LNCaP clone FGC (cell line): ENCODE measurements at regions not wholly inside any gene's neighbourhood (a gene's known extent, or its start where the extent isn't known, plus 50 kb on each side); places are given as distances from the start of the nearest gene placed in this dataset.

ENCODE experiments used
- DNase-seq: peaks from one replicate; pipeline ENCODE4 v3.0.0-alpha.2; 2011; ENCODE audit warnings: low read depth
- H3K4me3 ChIP-seq: 2 replicates; pipeline ENCODE4 v1.5.1; 2011; ENCODE audit warnings: mild to moderate bottlenecking, low read depth, low read length, control low read depth
- CTCF ChIP-seq: IDR thresholded peaks from 2 replicates; pipeline ENCODE4 v1.5.1; 2012; ENCODE audit warnings: mild to moderate bottlenecking; ENCODE audit not compliant: control insufficient read depth, insufficient read depth; ENCODE audit errors: extremely low read depth

- H3K4me3 ChIP-seq: no peak overlapping the region
- no peak for DNase-seq
- TF ChIP-seq CTCF: no peak
Observed at GRCh38 chr17:74117999-74118421, 85.5 kb upstream of the RPL38 start.

GRCh38 chr17:74118504-74118903 is 85.0 kb upstream of the RPL38 start:
- 0 out of 2 replicates have a peak, but pooled peaks have one; percentile 1 for TF ChIP-seq CTCF
- H3K4me3 ChIP-seq: no peak overlapping the region
- no peak for DNase-seq

GRCh38 chr17:74119049-74119580 is 84.4 kb upstream of the RPL38 start:
- no peak for DNase-seq

GRCh38 chr17:74119965-74120364 is 83.5 kb upstream of the RPL38 start:
- no peak for TF ChIP-seq CTCF
- no peak overlapping the region for H3K4me3 ChIP-seq
- no peak for DNase-seq

More at GRCh38 chr17:74119049-74119580, 84.4 kb upstream of the RPL38 start:
- no peak for TF ChIP-seq CTCF
- H3K4me3 ChIP-seq: no peak overlapping the region

- no peak for DNase-seq
- TF ChIP-seq CTCF: no peak
- H3K4me3 ChIP-seq: no peak overlapping the region
Observed at GRCh38 chr17:74123350-74123749, 80.1 kb upstream of the RPL38 start.

- no peak for TF ChIP-seq CTCF
- no peak for DNase-seq
- H3K4me3 ChIP-seq: no peak overlapping the region
Observed at GRCh38 chr17:74123866-74124444, 79.5 kb upstream of the RPL38 start.

- no peak for DNase-seq
- no peak for TF ChIP-seq CTCF
Observed at GRCh38 chr17:74125156-74125555, 78.3 kb upstream of the RPL38 start.

More at GRCh38 chr17:74125156-74125555, 78.3 kb upstream of the RPL38 start:
- no peak overlapping the region for H3K4me3 ChIP-seq
